Rectal smooth muscle tissue (tissue), 1 donor: ENCODE measurements at regions not wholly inside any gene's neighbourhood (a gene's known extent, or its start where the extent isn't known, plus 50 kb on each side); places are given as distances from the start of the nearest gene placed in this dataset.

ENCODE experiments used
- H3K27ac ChIP-seq: one replicate; pipeline ENCODE4 v1.7.0; 2013; ENCODE audit warnings: low read depth, low read length, inconsistent platforms
- H3K27me3 ChIP-seq: one replicate; pipeline ENCODE4 v1.7.0; 2013; ENCODE audit warnings: low read length; ENCODE audit not compliant: control insufficient read depth, insufficient read depth
- H3K36me3 ChIP-seq: one replicate; pipeline ENCODE4 v1.7.0; 2013; ENCODE audit warnings: low read length; ENCODE audit not compliant: control insufficient read depth, insufficient read depth
- H3K4me1 ChIP-seq: one replicate; pipeline ENCODE4 v1.7.0; 2013; ENCODE audit warnings: low read length; ENCODE audit not compliant: control insufficient read depth, insufficient read depth
- H3K4me3 ChIP-seq: one replicate; pipeline ENCODE4 v1.7.0; 2013; ENCODE audit warnings: low read length
- H3K9ac ChIP-seq: one replicate; pipeline ENCODE4 v1.7.0; 2013; ENCODE audit warnings: low read length

- no peaks in the 10 kb centered on the region for H3K4me1 ChIP-seq
- no peaks in the 10 kb centered on the region for H3K36me3 ChIP-seq
- H3K27me3 ChIP-seq, result no peaks in the 10 kb centered on the region
- H3K4me3 ChIP-seq, result no peak overlapping the region
- H3K9ac ChIP-seq, result no peak overlapping the region
- H3K27ac ChIP-seq, result no peak overlapping the region
Measured at GRCh38 chr14:98171654-98172053, 1100.3 kb downstream of the BCL11B start.

DNA sequence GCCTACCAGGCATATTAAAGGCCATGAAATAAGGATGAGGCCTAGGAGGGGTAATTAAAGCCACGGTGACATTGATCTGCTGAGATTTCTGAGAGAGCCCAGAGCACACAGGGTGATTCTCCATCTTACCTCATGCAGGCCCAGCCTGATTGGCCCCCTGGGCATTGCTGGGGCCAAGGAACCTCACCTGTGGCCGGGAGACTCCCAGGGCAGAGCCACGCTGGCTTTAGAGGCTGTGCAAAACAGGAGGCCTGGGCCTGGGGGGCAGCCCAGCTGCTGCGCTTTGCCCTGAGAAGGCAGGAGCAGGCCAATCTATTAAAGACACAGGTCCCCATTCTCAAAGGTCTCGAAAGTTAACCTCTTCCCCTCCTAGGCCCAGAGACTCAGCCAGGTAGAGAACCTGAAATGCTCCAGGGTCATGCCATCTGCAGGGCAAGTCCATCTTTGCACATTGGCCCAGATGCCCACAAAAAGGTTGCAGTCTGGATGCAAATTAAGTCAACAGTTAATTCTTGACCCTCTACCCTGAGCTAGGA lies 1099.7 kb downstream of the BCL11B start:
- H3K36me3 ChIP-seq, result no peaks in the 10 kb centered on the region
- no peak overlapping the region for H3K4me3 ChIP-seq
- H3K4me1 ChIP-seq, result no peaks in the 10 kb centered on the region
- no peaks in the 10 kb centered on the region for H3K27me3 ChIP-seq
- no peak overlapping the region for H3K9ac ChIP-seq
- no peak overlapping the region for H3K27ac ChIP-seq

- Histone ChIP-seq H3K4me3 (no peak overlapping the region), H3K36me3 (no peaks in the 10 kb centered on the region), H3K27me3 (no peaks in the 10 kb centered on the region), H3K9ac (no peak overlapping the region), H3K27ac (no peak overlapping the region), H3K4me1 (no peaks in the 10 kb centered on the region)
Measured at GRCh38 chr14:98173305-98173704, 1098.7 kb downstream of the BCL11B start.

- no peak overlapping the region for H3K27ac ChIP-seq
Measured at GRCh38 chr14:98174041-98174440, 1098.0 kb downstream of the BCL11B start.

GRCh38 chr14:98175436-98175835 lies 1096.6 kb downstream of the BCL11B start:
- Histone ChIP-seq H3K27ac (no peak overlapping the region), H3K36me3 (no peaks in the 10 kb centered on the region), H3K4me3 (no peak overlapping the region), H3K27me3 (no peaks in the 10 kb centered on the region), H3K4me1 (no peaks in the 10 kb centered on the region), H3K9ac (no peak overlapping the region)

More at GRCh38 chr14:98174041-98174440, 1098.0 kb downstream of the BCL11B start:
- Histone ChIP-seq H3K27me3 (no peaks in the 10 kb centered on the region), H3K4me1 (no peaks in the 10 kb centered on the region), H3K36me3 (no peaks in the 10 kb centered on the region), H3K9ac (no peak overlapping the region), H3K4me3 (no peak overlapping the region)

DNA sequence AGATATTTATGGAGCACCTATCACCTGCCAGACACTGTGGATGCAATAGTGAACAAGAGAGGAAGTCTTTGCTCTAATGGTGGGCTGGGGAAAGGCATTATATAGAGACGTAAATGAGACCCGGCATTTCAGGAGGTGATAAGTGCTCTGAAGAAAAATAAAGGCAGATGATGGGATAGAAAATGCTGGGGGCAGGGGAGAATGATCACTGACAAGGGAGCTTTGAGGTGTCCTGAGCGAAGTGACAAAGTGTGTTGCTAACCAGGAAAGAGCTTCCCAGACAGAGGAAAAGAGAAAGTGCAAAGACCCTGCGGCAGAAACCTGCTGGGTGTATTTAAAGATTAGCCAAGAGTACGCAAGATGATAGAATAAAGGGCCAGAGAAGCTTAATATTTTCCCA lies 1096.1 kb downstream of the BCL11B start:
- Histone ChIP-seq H3K27ac (no peak overlapping the region), H3K9ac (no peak overlapping the region), H3K4me1 (no peaks in the 10 kb centered on the region), H3K27me3 (no peaks in the 10 kb centered on the region), H3K36me3 (no peaks in the 10 kb centered on the region), H3K4me3 (no peak overlapping the region)

DNA sequence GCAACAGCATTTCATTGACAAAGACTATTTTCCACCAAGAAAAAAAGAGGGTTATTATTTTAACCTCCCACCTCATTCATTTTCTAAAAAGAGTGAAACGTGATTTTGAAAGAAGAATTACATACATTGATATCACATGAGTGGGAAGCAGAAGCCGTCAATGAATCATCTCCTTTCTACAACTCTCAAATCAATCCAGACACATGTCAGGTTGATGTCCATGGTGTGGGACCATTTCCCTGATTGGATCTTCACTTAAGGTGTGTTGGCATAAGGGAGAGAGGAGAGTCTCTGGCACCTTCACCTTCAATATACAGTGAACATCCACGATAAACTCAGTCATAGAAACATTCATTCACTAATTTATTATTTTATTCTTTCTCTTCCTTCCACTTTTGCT lies 1095.1 kb downstream of the BCL11B start:
- Histone ChIP-seq H3K4me3 (no peak overlapping the region), H3K4me1 (no peaks in the 10 kb centered on the region), H3K36me3 (no peaks in the 10 kb centered on the region), H3K9ac (no peak overlapping the region), H3K27ac (no peak overlapping the region), H3K27me3 (no peaks in the 10 kb centered on the region)

DNA sequence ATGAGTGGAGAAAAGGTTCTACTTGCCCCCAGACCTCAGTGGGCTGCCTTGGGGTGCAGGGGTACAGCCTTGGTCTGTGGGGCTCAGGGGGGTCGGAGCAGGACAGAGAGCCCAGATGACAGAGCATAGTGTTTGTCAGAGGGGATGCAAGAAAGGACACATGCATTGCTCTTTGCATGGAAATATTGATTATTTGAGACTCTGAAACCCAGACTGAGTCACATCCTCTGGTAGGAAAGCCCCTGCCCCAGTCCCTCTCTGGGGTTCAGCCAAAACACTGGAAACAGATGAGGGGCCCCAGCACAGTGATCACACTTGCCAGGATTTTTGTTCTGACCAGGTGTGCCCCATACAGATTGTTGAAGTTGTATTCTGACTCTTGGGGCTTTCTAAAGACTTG lies 1094.4 kb downstream of the BCL11B start:
- Histone ChIP-seq H3K27ac (no peak overlapping the region), H3K4me1 (no peaks in the 10 kb centered on the region), H3K9ac (no peak overlapping the region), H3K4me3 (no peak overlapping the region), H3K36me3 (no peaks in the 10 kb centered on the region), H3K27me3 (no peaks in the 10 kb centered on the region)

DNA sequence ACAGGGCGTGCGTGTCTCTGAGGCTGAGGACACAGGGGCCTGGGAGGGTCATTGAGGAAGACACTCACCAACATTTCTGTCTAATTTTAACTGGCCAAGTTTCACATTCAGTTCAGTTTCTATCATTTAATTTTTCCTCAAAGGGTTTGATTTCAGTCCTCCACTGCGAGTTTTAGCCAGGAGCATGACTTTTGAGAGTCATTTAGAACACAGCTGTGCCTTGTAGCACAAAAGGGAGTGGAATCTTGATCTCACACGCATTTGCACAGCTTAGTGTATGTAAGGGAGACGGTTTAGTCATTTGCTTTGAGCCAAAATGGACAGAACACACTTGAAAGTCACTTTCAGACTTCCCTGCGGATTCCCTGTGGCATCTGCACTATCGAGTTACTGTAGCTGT lies 1090.8 kb downstream of the BCL11B start:
- H3K9ac ChIP-seq, result no peak overlapping the region

DNA sequence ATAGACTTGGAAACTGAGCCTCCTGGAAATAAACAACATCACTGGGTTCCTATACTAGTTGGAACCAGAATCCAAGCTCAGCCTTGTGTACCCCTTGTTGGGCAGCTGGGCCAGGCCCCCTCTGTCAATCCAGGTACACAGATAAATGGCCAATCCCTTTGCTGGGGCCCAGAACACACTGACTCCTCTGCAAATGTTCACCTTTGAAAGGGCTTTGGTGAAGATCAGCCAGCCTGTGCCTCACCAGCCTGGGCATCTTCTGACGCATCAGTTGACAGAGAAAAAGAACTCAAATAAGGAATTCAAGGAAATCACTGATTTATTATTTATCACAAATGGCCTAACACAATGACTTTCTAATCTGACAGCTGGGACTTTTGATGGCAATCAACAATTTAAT lies 1090.2 kb downstream of the BCL11B start:
- Histone ChIP-seq H3K9ac (no peak overlapping the region), H3K4me3 (no peak overlapping the region), H3K27ac (no peak overlapping the region), H3K36me3 (no peaks in the 10 kb centered on the region), H3K27me3 (peaks cover 3% of the 10 kb centered on the region), H3K4me1 (no peaks in the 10 kb centered on the region)

More for the DNA sequence above, 1090.8 kb downstream of the BCL11B start:
- peaks cover 3% of the 10 kb centered on the region for H3K27me3 ChIP-seq
- no peak overlapping the region for H3K27ac ChIP-seq
- no peak overlapping the region for H3K4me3 ChIP-seq
- no peaks in the 10 kb centered on the region for H3K36me3 ChIP-seq
- no peaks in the 10 kb centered on the region for H3K4me1 ChIP-seq

DNA sequence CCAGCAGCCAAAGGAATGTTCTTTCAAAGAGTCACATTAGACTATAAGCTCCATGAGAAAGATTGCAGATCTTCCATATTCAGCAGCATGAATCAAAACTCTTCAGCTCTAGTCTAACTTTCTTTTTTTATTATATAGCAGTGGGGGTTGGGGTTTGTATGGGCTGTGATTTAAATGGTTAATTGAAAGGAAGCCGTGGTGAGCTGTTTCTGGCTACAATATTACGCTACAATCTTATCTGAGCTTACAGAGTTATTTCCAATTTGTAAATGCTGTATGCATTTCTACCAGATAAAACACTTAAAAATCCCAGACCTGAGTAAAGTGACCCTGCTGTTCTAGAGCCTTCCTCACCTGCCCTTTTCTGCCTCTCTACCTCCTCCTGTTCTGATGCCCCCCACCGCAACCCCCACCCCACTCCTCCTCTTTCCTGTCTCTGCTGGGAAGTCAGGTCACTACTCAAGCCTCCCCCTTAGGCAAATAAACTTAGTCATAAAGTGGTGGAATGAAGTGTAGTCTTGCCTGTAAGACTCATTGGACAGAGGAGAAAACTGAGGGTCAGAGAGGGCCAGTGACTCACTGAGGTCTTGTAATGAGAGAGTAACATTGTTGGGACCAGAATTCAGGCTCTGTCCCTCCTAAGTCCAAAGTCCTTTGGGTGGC lies 1089.5 kb downstream of the BCL11B start:
- Histone ChIP-seq H3K27ac (no peak overlapping the region), H3K4me3 (no peak overlapping the region), H3K36me3 (no peaks in the 10 kb centered on the region), H3K4me1 (no peaks in the 10 kb centered on the region), H3K9ac (no peak overlapping the region), H3K27me3 (peaks cover 3% of the 10 kb centered on the region)

GRCh38 chr14:98183556-98183955 lies 1088.4 kb downstream of the BCL11B start:
- Histone ChIP-seq H3K9ac (no peak overlapping the region), H3K27me3 (peaks cover 3% of the 10 kb centered on the region), H3K4me3 (no peak overlapping the region), H3K36me3 (no peaks in the 10 kb centered on the region), H3K4me1 (no peaks in the 10 kb centered on the region), H3K27ac (no peak overlapping the region)

DNA sequence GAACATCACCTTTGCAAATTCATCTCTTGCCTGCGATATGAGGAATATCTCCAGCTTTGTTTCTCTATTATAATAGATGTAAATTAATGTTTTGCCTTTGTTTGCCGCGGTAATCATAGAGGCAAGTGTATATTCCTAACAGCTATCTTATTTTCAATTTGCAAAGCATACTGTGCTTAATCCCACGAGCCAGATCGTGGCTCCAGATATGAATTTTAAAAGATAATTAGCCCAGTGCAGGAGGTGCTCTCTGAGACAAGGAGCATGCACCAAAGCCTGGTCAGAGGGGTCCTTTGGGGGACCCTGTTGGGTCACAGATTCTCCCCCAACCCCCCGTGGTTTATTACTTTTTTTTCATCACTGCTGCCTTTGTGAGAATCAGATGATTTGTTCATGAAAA lies 1087.5 kb downstream of the BCL11B start:
- Histone ChIP-seq H3K36me3 (no peaks in the 10 kb centered on the region), H3K4me3 (no peak overlapping the region), H3K9ac (no peak overlapping the region), H3K4me1 (no peaks in the 10 kb centered on the region), H3K27ac (no peak overlapping the region), H3K27me3 (peaks cover 3% of the 10 kb centered on the region)
